ENCODE measurements at regions not wholly inside any gene's neighbourhood (a gene's known extent, or its start where the extent isn't known, plus 50 kb on each side); places are given as distances from the start of the nearest gene placed in this dataset.

GRCh38 chr2:121058852-121059558, 226.0 kb downstream of the TFCP2L1 start:
- Mint-ChIP-seq H3K36me3 (peaks cover 0 to under 1% (median 0%) of the 10 kb centered on the region in 5 donors), H3K4me3 (no peak overlapping the region), H3K4me1 (peaks cover 0 to 1% (median 0%) of the 10 kb centered on the region in 7 donors), H3K27ac (no peak overlapping the region), H3K27me3 (peaks cover 0 to 16% (median 7%) of the 10 kb centered on the region in 5 donors), H3K9me3 (peaks cover 0 to 2% (median 0%) of the 10 kb centered on the region in 11 donors)
- Histone ChIP-seq H3K27me3 (ENCODE audit: control insufficient read depth in 2 of 2, insufficient read depth in 2 of 2, low read length in 2 of 2) (no peaks in the 10 kb centered on the region), H3K36me3 (ENCODE audit: control insufficient read depth in 2 of 3, insufficient read depth in 3 of 3, low read length in 3 of 3) (no peaks in the 10 kb centered on the region), H3K4me3 (ENCODE audit: low read length) (no peak overlapping the region), H3K9me3 (ENCODE audit: control insufficient read depth in 2 of 3, low read length in 3 of 3) (no peaks in the 10 kb centered on the region), H3K4me1 (ENCODE audit: control insufficient read depth in 2 of 2, insufficient read depth in 2 of 2, low read length in 2 of 2) (no peaks in the 10 kb centered on the region), H3K27ac (ENCODE audit: low read depth, low read length) (no peak overlapping the region)
- ATAC-seq: no peak
- ChIA-PET CTCF (no interaction called here), POLR2A (no interaction called here)
- intact Hi-C loops (cut with micrococcal nuclease): no loop called here
- no peak for DNase-seq

- H3K27me3 Mint-ChIP-seq: peaks cover 0 to 22% (median 13%) of the 10 kb centered on the region in 5 donors
- CTCF ChIA-PET: no interaction called here
These were observed 225.1 kb downstream of the TFCP2L1 start for GRCh38 chr2:121059651-121060649.

GRCh38 chr2:121061633-121062032, 223.4 kb downstream of the TFCP2L1 start:
- H3K4me1 ChIP-seq (ENCODE audit: control insufficient read depth in 2 of 2, insufficient read depth in 2 of 2, low read length in 2 of 2): no peaks in the 10 kb centered on the region
- H3K9me3 ChIP-seq (ENCODE audit: control insufficient read depth in 2 of 3, low read length in 3 of 3): no peaks in the 10 kb centered on the region
- ATAC-seq: no peak
- intact Hi-C loops (cut with micrococcal nuclease): no loop called here
- Mint-ChIP-seq H3K27ac (no peak overlapping the region), H3K27me3 (peaks cover 0 to 28% (median 15%) of the 10 kb centered on the region in 5 donors), H3K36me3 (no peaks in the 10 kb centered on the region), H3K4me1 (peaks cover 0 to 1% (median 0%) of the 10 kb centered on the region in 7 donors), H3K9me3 (no peaks in the 10 kb centered on the region), H3K4me3 (no peak overlapping the region)
- POLR2A ChIA-PET: no interaction called here
- H3K36me3 ChIP-seq (ENCODE audit: control insufficient read depth in 2 of 3, insufficient read depth in 3 of 3, low read length in 3 of 3): no peaks in the 10 kb centered on the region
- H3K27me3 ChIP-seq (ENCODE audit: control insufficient read depth in 2 of 2, insufficient read depth in 2 of 2, low read length in 2 of 2): no peaks in the 10 kb centered on the region
- CTCF ChIA-PET: no interaction called here
- H3K27ac ChIP-seq (ENCODE audit: low read depth, low read length): no peak overlapping the region
- H3K4me3 ChIP-seq (ENCODE audit: low read length): no peak overlapping the region
- DNase-seq: no peak

More at GRCh38 chr2:121059651-121060649, 225.1 kb downstream of the TFCP2L1 start:
- no peak overlapping the region for H3K4me3 Mint-ChIP-seq
- Histone ChIP-seq H3K36me3 (ENCODE audit: control insufficient read depth in 2 of 3, insufficient read depth in 3 of 3, low read length in 3 of 3) (no peaks in the 10 kb centered on the region), H3K4me3 (ENCODE audit: low read length) (no peak overlapping the region), H3K9me3 (ENCODE audit: control insufficient read depth in 2 of 3, low read length in 3 of 3) (no peaks in the 10 kb centered on the region), H3K27me3 (ENCODE audit: control insufficient read depth in 2 of 2, insufficient read depth in 2 of 2, low read length in 2 of 2) (no peaks in the 10 kb centered on the region), H3K4me1 (ENCODE audit: control insufficient read depth in 2 of 2, insufficient read depth in 2 of 2, low read length in 2 of 2) (no peaks in the 10 kb centered on the region), H3K27ac (ENCODE audit: low read depth, low read length) (no peak overlapping the region)
- intact Hi-C loops (cut with micrococcal nuclease): no loop called here
- H3K27ac Mint-ChIP-seq: no peak overlapping the region
- DNase-seq: no peak
- H3K9me3 Mint-ChIP-seq: peaks cover 0 to 2% (median 0%) of the 10 kb centered on the region in 11 donors
- H3K4me1 Mint-ChIP-seq: peaks cover 0 to 1% (median 0%) of the 10 kb centered on the region in 7 donors
- POLR2A ChIA-PET: no interaction called here
- ATAC-seq: no peak
- no peaks in the 10 kb centered on the region for H3K36me3 Mint-ChIP-seq

- Histone ChIP-seq H3K4me3 (ENCODE audit: low read length) (no peak overlapping the region), H3K9me3 (ENCODE audit: control insufficient read depth in 2 of 3, low read length in 3 of 3) (no peaks in the 10 kb centered on the region), H3K36me3 (ENCODE audit: control insufficient read depth in 2 of 3, insufficient read depth in 3 of 3, low read length in 3 of 3) (no peaks in the 10 kb centered on the region), H3K27me3 (ENCODE audit: control insufficient read depth in 2 of 2, insufficient read depth in 2 of 2, low read length in 2 of 2) (no peaks in the 10 kb centered on the region), H3K4me1 (ENCODE audit: control insufficient read depth in 2 of 2, insufficient read depth in 2 of 2, low read length in 2 of 2) (no peaks in the 10 kb centered on the region), H3K27ac (ENCODE audit: low read depth, low read length) (no peak overlapping the region)
- DNase-seq (no peak), ATAC-seq (no peak)
- POLR2A ChIA-PET: no interaction called here
- Mint-ChIP-seq H3K4me1 (peaks cover 0 to 1% (median 0%) of the 10 kb centered on the region in 7 donors), H3K4me3 (no peak overlapping the region), H3K36me3 (no peaks in the 10 kb centered on the region), H3K27me3 (peaks cover 0 to 28% (median 15%) of the 10 kb centered on the region in 5 donors), H3K9me3 (no peaks in the 10 kb centered on the region), H3K27ac (no peak overlapping the region)
- CTCF ChIA-PET: no interaction called here
- intact Hi-C loops (cut with micrococcal nuclease): no loop called here
These were observed 221.5 kb downstream of the TFCP2L1 start for GRCh38 chr2:121063471-121063870.

GRCh38 chr2:121064186-121064585, 220.8 kb downstream of the TFCP2L1 start:
- no peak overlapping the region for H3K4me3 ChIP-seq (ENCODE audit: low read length)
- no peaks in the 10 kb centered on the region for H3K36me3 ChIP-seq (ENCODE audit: control insufficient read depth in 2 of 3, insufficient read depth in 3 of 3, low read length in 3 of 3)
- no peaks in the 10 kb centered on the region for H3K27me3 ChIP-seq (ENCODE audit: control insufficient read depth in 2 of 2, insufficient read depth in 2 of 2, low read length in 2 of 2)
- POLR2A ChIA-PET: no interaction called here
- H3K36me3 Mint-ChIP-seq: no peaks in the 10 kb centered on the region
- no peak overlapping the region for H3K27ac Mint-ChIP-seq
- H3K4me1 Mint-ChIP-seq: peaks cover 0 to 1% (median 0%) of the 10 kb centered on the region in 7 donors
- peaks cover 0 to 28% (median 15%) of the 10 kb centered on the region in 5 donors for H3K27me3 Mint-ChIP-seq
- no peak overlapping the region for H3K27ac ChIP-seq (ENCODE audit: low read depth, low read length)
- ATAC-seq: no peak
- H3K4me1 ChIP-seq (ENCODE audit: control insufficient read depth in 2 of 2, insufficient read depth in 2 of 2, low read length in 2 of 2): no peaks in the 10 kb centered on the region
- intact Hi-C loops (cut with micrococcal nuclease): no loop called here
- DNase-seq: no peak
- H3K9me3 ChIP-seq (ENCODE audit: control insufficient read depth in 2 of 3, low read length in 3 of 3): no peaks in the 10 kb centered on the region
- no peak overlapping the region for H3K4me3 Mint-ChIP-seq
- CTCF ChIA-PET: no interaction called here
- H3K9me3 Mint-ChIP-seq: no peaks in the 10 kb centered on the region

- peaks cover 0 to 1% (median 0%) of the 10 kb centered on the region in 7 donors for H3K4me1 Mint-ChIP-seq
- no peak for DNase-seq
- H3K9me3 Mint-ChIP-seq: no peaks in the 10 kb centered on the region
- no peaks in the 10 kb centered on the region for H3K36me3 ChIP-seq (ENCODE audit: control insufficient read depth in 2 of 3, insufficient read depth in 3 of 3, low read length in 3 of 3)
- no peak overlapping the region for H3K4me3 Mint-ChIP-seq
- intact Hi-C loops (cut with micrococcal nuclease): no loop called here
- H3K27me3 Mint-ChIP-seq: peaks cover 0 to 29% (median 15%) of the 10 kb centered on the region in 5 donors
- H3K27ac ChIP-seq (ENCODE audit: low read depth, low read length): no peak overlapping the region
- ChIA-PET CTCF (interaction anchor here (0.9 kb wide), 1 partner anchor 15 kb away, joined by 5 read pairs; no protein-coding TSS in a partner anchor), POLR2A (no interaction called here)
- no peaks in the 10 kb centered on the region for H3K9me3 ChIP-seq (ENCODE audit: control insufficient read depth in 2 of 3, low read length in 3 of 3)
- no peaks in the 10 kb centered on the region for H3K4me1 ChIP-seq (ENCODE audit: control insufficient read depth in 2 of 2, insufficient read depth in 2 of 2, low read length in 2 of 2)
- H3K27ac Mint-ChIP-seq: no peak overlapping the region
- no peak overlapping the region for H3K4me3 ChIP-seq (ENCODE audit: low read length)
- ATAC-seq: no peak
- no peaks in the 10 kb centered on the region for H3K27me3 ChIP-seq (ENCODE audit: control insufficient read depth in 2 of 2, insufficient read depth in 2 of 2, low read length in 2 of 2)
- no peaks in the 10 kb centered on the region for H3K36me3 Mint-ChIP-seq
These were observed 219.8 kb downstream of the TFCP2L1 start for GRCh38 chr2:121065239-121065638.

Data from naive thymus-derived CD4-positive, alpha-beta T cell (primary cell).